GM19463 (cell line): ENCODE measurements at regions not wholly inside any gene's neighbourhood (a gene's known extent, or its start where the extent isn't known, plus 50 kb on each side); places are given as distances from the start of the nearest gene placed in this dataset.
"Not testable (repeated sequence)": the region's sequence is repeated elsewhere in the genome, so short reads cannot be mapped to it uniquely, and the experiment has no call there.

Source experiments
- ATAC-seq: cut with Tn5 transposase; IDR thresholded peaks from one replicate; pipeline ENCODE4 v1.9.1; 2021; ENCODE audit warnings: mild to moderate bottlenecking, moderate library complexity; ENCODE audit not compliant: unreplicated experiment

DNA sequence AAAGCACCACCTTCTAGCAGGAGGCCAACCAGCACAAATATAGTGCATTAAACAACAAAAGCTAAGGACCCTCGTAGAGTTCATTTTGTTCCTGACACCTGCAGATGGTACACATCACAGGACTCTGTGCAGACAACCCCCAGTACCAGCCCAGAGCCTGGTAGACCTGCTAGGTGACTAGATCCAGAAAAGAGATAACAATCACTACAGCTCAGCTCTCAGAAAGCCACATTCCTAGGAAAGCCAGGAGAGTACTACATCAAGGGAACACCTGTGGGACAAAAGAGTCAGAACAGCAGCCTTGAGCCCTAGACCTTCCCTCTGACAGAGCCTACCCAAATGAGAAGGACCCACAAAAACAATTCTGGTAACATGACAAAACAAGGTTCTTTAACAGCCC lies 344.7 kb upstream of the PTBP2 start:
- ATAC-seq: no peak

DNA sequence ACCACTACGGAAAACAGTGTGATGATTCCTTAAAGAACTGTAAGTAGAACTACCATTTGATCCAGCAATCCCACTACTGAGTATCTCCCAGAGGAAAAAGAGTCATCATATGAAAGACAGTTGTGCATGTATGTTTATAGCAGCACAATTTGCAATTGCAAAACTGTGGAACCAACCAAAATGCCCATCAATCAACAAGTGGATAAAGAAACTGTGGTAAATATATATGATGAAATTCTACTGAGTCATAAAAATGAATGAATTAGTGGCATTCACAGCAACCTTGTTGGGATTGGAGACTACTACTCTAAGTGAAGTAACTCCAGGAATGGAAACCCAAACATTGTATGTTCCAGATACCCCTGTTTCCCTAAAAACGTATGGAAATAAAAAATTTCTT lies 337.0 kb upstream of the PTBP2 start:
- ATAC-seq: no peak

DNA sequence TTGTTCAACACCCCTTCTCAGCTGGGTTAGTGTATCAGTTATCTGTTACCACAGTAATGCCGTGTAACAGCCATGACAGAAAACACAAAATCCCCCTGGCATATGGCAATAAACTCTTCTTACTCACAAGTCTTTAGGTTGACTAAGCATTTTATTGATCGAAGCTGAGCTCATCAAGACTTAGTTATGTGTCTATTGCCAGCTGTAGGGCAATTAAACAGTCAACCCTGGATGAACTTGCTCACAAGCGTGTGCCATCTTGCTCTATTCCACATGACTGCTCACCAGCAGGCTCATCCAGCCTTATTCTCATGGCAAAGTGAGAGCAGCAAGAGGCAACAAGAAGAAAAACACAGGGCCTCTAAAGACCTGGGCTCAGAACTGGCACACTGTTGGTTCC lies 333.8 kb upstream of the PTBP2 start:
- ATAC-seq: no peak

DNA sequence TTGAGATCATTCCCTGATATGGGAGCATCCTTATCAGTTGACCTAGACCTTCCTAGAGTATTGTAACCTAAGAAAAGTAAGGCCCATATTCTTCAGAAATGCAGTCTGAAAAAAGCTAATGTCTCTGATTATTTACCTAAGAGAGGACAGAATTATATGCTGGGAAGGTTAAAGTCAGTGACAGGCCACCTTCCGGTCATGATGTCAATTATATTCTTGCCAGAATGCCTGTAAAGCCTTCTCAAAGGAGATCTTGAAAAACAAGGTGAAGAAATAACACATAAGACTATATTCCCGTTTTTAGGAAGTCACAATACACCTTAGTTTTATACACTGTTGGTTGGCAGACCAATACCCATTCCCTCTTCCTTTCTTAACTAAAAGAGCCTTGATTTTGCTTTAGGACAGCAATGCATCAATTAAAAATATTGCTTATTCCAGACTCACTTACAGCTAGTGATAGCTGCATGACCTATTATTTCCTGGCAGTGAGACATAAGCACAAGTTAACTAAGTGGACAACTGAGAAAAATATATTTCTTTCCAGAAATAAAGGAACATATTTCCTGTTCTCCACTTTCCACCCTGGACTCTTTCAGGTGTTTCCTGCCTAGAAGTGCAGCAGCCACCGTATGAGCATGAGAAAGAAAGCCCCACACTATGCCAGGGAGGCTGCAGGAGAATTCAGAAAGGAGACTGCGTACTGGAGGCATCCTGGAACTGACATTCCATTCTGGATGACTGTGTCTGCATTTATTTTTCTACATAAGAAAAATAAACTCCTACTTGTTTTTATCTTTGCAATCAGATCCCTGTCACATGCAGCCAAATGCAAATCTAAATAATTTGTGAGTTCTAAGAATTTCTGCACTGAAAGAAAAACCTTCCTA lies 332.9 kb upstream of the PTBP2 start:
- no peak for ATAC-seq

DNA sequence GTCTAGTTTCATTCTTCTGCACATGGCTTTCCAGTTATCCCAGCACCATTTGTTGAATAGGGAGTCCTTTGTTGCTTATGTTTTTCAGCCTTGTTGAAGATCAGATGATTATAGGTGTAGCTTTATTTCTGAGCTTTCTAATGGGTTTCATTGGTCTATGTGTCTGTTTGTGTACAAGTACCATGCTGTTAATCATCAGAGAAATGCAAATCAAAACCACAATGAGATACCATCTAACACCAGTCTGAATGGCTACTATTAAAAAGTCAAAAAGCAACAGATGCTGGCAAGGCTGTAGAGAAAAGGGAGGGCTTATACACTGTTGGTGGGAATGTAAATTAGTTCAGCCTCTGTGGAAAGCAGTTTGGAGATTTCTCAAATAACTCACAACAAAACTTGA lies 321.5 kb upstream of the PTBP2 start:
- ATAC-seq: no peak

DNA sequence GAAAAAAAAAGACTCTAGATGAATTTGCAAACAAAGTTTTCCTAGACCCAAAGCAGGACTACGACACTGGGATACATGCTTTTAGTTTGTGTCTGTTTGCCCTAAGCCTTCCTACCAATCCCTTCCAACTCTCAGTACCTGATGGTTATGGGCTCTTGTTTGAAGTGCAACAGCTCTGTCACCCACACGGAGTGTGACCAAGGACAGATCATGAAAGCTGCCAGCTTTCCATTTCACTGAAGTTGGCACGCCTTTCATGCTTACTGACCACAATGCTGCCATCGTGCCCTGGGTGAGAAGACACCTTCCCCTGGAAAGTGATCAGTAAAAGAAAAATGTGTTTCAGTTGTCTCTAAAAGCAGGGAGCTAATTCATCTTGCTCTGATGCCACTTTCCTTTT lies 312.5 kb upstream of the PTBP2 start:
- ATAC-seq: no peak

DNA sequence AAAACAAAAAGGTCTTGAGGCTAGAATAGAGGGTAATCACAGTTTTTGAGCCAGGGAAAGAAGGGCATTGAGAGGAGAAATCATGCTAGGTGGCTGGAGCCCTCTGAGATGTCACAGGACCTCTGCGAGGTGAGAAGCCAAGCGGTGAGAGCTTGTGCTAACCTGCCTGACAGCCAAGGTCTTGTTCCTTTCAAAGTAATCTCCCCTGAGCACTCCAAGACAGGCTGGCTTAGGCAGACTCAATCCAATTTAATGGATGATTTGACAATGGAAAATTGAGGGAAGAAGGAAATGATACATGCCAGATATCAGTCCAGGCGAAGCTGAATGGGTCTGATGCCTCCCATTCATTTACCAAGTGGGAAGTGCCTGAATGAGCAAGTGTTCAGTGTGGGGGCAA lies 311.9 kb upstream of the PTBP2 start:
- ATAC-seq: no peak

DNA sequence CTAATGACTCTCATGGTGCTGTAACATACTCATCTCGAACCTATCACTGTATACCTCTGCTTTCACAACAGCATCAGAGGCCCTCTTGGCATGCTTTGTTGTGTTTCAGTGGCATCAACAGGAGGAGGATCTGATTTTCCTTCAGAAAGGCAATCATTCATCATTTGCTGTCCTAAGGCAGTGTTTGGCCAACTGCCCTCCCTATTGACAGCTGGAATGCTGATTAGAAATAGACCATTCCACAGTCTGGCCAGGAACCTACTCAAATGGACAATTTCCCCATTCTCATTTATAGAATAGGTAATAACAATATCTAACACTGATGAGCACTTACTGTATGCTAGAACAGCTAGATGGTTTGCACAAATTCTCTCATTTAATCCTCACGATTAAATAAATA lies 310.6 kb upstream of the PTBP2 start:
- ATAC-seq: no peak

DNA sequence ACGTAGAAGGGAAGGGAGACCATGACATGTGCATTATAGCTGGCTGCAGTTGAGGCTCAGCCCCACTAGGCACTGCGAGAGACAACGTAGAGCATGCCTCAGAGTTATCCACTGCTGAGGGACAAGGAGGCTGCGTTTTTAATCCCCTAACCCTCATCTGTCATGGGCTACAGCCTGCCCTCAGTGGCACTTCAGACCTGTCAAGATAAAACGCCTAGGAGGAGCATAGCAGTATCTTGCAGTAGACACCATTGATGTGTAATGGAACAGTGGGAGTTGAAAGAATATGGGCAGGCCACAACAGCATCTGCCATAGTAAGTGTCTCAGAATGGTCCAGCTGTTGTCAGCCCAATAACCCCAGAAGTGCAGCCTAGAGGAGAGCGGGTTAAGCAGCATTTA lies 307.0 kb upstream of the PTBP2 start:
- no peak for ATAC-seq

DNA sequence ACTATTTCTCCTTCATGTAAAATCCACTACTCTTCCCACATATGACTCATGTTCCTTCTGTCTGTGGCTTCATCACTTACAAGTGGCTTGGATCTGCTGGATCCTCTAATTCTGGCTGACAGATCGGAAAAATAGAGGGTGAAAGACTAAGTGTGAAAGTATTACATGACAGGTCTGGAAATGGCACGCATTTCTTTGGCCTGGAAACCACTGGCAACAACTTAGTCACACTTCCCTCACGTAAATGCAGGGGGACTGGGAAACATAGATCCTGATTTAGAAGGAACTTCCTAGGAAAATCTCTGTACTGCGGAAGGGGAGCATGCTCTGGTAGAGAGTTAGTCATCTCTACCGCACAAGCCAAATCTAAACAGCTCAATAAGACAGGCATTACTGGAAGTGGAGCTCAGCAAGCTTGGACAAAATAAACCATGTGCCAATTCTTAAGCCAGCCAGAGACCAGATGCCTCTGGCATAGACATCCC lies 305.4 kb upstream of the PTBP2 start:
- ATAC-seq: no peak

DNA sequence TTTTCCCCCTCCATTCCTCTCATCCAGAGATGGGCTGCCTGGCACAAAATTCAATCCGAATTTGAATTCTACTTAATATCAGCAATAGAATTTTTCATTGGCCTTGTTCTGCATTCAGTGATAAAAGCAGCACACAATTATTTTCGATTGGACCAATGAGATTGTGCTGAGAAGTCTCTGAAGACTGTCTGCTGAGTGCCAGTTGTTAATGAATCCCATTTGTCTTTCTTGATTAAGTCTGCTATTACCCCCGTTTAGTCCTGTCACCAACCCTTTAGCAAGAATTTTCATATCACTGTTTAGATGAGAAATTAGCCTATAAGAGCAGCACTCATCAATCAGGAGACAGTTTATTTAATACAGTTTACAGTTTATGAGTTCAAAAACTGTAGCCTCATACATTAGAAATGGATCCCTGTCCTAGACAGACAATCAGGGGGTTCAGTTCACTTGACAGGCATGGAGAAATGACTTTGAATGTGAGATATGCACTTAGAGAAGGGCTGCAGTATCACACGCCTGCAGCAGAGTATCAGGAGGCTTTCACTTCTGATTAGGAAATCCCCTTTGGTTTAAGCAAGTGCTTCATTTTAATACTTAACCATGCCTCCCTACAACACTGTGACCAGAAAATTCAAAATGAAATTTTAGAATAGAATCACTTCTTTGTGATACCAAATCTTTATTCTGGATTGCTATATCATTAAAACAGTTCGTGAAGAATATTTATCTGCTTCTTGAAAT lies 304.7 kb upstream of the PTBP2 start:
- peak; percentile 99 for ATAC-seq

DNA sequence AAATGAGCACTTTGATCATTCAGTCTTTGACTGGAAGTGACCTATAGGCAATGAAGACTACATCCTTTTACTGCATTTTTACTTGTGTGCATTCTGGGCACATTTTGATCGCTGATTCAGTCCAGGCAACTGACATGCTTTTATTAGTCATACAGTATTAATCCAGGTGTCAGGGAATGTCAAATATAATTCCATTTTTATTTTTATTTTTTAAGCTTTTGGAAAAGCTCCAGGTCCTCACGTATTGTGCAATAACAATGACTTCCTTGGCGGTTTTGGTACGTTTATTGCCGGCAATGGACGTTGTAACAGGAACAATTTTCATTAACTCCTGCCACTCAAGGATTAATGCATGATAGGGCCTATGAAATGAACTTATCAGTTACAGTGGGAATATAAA lies 302.6 kb upstream of the PTBP2 start:
- no peak for ATAC-seq

DNA sequence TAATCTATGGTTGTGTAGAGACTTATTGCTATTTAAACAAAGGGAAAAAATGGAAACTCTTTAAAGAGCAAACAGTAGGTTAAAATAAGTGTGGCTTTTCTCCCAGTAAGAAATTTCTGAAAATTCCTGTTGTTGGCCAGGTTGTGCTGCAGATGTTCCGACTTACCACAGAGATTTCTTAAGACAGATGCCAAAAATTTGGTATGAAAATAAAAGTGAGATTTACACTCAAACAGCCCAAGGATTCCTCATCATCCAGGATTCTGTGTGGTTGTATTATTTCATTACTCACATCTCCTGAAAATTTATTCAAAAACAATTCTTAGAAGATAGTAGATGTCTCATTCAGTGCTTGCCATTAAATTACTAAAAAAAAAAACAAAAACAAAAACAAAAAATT lies 296.7 kb upstream of the PTBP2 start:
- ATAC-seq: no peak

DNA sequence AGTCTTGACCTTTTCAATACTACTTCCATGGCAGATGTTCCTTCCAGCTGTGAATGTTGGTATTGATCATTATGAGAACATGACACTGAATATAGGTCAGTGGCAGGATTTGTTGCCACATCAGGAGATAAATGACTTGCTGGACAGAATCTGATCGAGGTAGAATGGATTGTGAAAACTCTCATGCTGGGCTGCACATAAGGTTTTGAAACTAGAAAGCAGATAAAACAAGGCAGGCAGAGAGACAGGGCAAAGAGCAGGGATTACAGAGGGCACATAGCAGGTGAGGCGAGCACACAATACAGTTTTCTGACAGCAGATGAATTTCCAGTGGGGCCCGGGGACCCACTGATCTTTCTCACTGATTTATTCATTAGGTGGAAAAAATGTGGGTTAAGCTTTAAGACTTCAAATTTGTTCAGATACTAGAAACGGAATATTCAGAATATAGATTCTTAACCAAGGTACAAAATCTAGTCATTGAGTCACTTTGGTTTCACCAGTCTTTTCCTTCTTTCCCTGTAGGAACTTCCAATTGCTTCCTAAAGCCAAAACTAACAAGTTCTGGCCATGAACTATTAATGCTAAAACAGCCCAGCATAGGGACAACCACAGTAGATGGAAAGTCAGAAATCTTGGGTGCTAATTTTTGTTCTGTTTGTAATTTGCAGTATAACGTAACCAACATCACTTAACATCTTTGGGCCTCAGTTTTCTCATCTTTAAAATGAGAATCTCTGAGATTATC lies 296.0 kb upstream of the PTBP2 start:
- ATAC-seq: no peak

DNA sequence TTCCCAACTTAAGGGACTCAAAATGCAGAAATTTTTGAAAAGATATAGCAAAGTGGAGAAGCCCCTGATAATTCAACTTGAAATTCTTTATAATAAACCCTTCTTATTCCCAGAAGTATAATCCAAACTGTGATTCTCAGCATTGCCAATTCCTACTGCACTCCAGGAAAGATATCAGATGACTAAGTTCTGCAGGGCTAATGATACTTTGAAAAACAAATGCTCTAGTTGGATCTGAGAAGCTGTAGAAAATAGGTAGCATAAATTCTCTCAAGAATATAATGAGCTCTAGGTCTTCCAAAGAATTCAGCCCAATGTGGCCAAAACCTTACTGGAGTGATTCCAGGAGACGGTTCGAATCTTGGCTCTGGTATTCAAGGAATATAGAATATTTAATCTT lies 294.0 kb upstream of the PTBP2 start:
- ATAC-seq: no peak

DNA sequence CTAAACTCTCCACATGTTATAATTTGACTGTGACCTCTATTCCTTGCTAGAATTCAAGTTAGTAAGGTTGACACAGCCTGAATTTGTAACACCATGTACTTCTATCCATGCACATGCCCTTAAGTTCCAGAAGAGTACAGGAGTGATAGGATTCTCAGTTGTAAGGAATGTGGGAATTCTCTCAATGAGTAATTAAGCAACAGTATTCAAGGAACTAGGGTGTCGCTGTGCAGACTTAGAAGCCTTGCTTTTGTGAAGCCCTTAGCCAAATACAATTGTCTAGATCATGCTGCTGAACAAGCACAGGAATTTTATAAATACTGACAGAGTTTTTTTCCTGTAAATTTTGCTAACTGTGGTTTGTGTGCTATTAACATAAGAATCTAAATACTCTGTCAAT lies 276.3 kb upstream of the PTBP2 start:
- ATAC-seq: no peak

DNA sequence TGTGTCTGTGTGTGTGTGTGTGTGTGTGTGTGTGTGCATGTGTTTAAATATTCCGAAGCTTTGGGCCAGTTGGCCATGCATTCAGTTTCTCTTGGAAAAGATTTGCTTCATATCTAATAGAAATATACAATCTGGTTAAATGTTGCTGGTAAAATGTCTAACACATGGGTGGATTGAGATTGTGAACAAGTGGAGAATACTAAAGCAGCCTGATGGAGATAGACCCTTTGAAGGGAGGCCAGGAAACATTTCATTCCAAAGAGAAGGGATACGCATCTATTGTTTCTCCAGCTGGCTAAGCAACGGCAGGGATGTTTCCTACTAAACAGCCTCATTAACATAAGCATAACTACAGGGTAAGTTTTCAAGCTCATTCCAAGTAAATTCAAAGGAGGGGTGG lies 257.5 kb upstream of the PTBP2 start:
- ATAC-seq: no peak

DNA sequence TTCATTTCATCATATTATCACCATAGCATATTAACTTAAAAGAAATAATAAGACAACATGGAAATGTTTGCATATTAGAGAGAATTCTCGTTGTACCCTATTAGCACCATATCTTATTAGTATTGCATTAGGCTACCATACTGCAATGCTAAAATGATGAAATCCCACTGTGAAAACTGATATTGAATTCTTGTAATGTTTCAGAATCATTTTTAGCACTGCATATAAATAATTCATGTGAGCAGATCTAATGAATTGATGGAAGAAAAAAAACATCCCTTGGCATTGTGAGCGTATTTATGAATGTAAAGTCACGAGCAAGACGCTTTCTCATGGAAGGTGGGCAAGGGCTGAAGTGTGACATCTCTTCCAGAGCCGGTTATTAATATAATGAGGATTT lies 257.1 kb upstream of the PTBP2 start:
- no peak for ATAC-seq

DNA sequence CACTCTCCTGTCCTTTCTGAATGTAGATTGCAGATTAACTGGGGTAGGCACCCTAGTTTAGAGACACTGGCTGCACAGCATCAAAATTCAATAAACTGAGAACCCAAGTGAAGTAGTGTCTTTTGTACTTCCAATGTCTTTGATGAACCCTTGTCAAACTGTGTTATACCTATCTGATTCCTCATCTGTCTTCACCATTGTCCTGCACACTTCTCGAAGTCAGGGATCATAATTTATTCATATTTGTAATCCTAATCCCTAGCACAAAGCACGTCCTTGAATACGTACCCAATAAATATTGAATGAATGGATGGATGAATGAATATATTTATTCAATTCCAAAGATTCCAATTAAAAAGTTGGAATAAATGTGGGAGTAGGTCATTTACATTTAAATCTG lies 256.6 kb upstream of the PTBP2 start:
- ATAC-seq: no peak

DNA sequence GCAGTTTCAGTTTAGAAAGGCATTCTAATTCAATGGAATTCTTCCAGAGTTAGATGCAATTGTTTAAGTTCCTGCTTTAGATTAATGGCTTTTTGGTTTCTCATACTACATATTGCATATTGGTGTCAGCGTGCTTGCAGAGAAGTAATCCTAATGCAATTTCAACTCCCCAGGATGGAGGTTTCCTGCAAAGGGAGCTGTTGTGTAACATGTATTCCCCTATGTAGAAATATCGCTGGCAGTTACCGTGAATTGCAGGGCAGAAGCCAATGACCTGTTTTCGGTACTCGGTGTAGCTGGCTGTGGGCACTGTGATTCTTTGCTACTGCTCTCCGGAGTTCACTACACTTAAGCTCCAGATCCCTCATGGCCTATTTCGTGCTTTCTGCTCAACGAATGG lies 256.1 kb upstream of the PTBP2 start:
- no peak for ATAC-seq

DNA sequence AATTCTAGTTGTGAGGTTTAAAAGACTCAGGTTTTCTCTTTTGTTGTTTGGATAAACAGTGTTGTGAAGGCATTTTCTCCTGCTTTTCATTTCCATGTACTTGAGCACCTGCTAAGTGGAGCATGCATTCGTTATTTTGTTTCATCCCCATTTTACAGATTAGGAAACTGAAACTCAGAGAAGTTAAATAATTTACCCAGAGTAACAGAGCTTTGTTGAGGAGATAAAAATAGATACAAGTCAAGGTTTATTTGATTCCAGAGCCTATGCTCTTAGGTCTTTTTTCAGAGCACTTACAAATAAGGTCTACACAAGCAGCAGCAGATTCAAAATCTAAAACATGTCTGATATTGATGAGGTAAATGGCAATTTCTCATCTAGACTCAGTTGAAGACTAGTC lies 254.7 kb upstream of the PTBP2 start:
- no peak for ATAC-seq

DNA sequence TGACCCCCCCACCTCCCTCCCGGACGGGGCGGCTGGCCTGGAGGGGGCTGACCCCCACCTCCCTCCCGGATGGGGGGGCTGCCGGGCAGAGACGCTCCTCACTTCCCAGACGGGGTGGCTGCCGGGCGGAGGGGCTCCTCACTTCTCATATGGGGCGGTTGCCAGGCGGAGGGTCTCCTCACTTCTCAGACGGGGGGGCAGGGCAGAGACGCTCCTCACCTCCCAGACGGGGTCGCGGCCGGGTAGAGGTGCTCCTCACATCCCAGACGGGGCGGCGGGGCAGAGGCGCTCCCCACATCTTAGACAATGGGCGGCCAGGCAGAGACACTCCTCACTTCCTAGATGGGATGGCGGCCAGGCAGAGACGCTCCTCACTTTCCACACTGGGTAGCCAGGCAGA lies 251.9 kb upstream of the PTBP2 start:
- not testable (repeated sequence) for ATAC-seq
